ENCODE measurements at regions not wholly inside any gene's neighbourhood (a gene's known extent, or its start where the extent isn't known, plus 50 kb on each side); places are given as distances from the start of the nearest gene placed in this dataset.

DNA sequence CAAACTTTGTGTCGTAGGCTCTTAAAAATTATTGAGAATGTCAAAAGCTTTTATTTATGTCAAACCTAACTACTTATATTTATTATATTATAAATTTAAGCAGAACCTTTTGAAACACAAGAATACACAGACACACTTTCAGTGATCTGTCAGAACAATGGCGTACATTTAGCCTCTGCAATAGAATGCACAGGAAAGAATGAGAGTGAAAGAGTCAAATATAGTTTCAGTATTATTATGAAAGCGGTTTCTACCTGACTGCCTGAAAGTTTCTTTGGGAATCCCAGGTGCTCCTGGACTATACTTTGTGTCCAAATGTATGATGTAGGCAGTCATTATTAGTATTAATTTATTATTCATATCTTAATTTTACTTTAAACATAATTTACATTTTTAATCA, 872.0 kb upstream of the AGA start:
- peaks cover 0 to 22% (median 10%) of the 10 kb centered on the region in 6 donors for H3K9me3 Mint-ChIP-seq
- peaks cover 0 to 3% (median 2%) of the 10 kb centered on the region in 3 donors for H3K27me3 Mint-ChIP-seq (ENCODE audit: low read depth in 3 of 3)

DNA sequence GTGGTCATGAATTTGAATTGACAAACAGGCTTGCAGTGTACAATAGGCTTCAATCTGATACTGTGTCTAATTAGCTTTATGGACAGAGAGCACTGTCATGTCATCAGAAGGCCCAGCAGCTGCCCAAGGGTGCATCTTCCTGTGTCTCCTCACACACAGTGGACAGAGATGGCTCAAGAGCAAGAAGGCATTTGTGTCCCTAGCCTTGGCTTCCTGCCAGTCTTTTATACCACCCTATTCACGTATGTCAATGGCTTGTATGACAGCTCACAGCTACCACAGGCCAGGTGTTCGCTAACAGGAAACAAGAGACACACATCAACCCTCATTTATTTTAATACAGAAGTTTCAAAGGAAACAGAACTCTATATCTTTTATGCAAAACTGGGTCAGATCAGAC, 874.0 kb upstream of the AGA start:
- no peak for DNase-seq
- no peak overlapping the region for H3K27ac Mint-ChIP-seq
- no peak overlapping the region for H3K4me3 Mint-ChIP-seq
- H3K27me3 Mint-ChIP-seq (ENCODE audit: low read depth in 3 of 3) = peaks cover 0 to 1% (median 0%) of the 10 kb centered on the region in 3 donors
- peaks cover 0 to 5% (median 0%) of the 10 kb centered on the region in 3 donors for H3K36me3 Mint-ChIP-seq
- peaks cover 6 to 22% (median 16%) of the 10 kb centered on the region in 6 donors for H3K9me3 Mint-ChIP-seq
- H3K4me1 Mint-ChIP-seq = no peaks in the 10 kb centered on the region

More for the DNA sequence above, 872.0 kb upstream of the AGA start:
- H3K36me3 Mint-ChIP-seq = no peaks in the 10 kb centered on the region
- no peak for DNase-seq
- H3K4me1 Mint-ChIP-seq = no peaks in the 10 kb centered on the region
- H3K27ac Mint-ChIP-seq = no peak overlapping the region
- no peak overlapping the region for H3K4me3 Mint-ChIP-seq

DNA sequence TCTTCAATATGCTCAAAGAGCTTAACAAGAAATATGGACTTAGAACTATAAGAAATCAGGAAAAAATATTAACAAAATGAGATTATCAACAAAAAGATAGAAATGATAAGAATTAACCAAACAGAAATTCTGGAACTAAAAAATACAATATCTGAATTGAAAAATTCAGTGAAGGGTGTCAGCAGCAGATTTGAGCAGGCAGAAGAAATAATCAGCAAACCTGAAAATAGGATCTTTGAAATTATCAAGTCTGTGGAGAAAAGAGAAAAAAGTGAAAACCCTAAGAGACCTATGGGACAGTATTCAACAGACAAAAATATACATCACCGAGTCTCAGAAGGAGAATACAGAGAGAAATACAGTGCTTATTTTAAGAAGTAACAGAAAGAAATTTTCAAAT, 877.8 kb upstream of the AGA start:
- H3K9me3 Mint-ChIP-seq = peaks cover 9 to 43% (median 25%) of the 10 kb centered on the region in 6 donors
- peaks cover 0 to 3% (median 2%) of the 10 kb centered on the region in 3 donors for H3K27me3 Mint-ChIP-seq (ENCODE audit: low read depth in 3 of 3)
- no peak for DNase-seq
- no peaks in the 10 kb centered on the region for H3K4me1 Mint-ChIP-seq
- H3K27ac Mint-ChIP-seq = no peak overlapping the region
- peaks cover 0 to 5% (median 0%) of the 10 kb centered on the region in 3 donors for H3K36me3 Mint-ChIP-seq
- no peak overlapping the region for H3K4me3 Mint-ChIP-seq

DNA sequence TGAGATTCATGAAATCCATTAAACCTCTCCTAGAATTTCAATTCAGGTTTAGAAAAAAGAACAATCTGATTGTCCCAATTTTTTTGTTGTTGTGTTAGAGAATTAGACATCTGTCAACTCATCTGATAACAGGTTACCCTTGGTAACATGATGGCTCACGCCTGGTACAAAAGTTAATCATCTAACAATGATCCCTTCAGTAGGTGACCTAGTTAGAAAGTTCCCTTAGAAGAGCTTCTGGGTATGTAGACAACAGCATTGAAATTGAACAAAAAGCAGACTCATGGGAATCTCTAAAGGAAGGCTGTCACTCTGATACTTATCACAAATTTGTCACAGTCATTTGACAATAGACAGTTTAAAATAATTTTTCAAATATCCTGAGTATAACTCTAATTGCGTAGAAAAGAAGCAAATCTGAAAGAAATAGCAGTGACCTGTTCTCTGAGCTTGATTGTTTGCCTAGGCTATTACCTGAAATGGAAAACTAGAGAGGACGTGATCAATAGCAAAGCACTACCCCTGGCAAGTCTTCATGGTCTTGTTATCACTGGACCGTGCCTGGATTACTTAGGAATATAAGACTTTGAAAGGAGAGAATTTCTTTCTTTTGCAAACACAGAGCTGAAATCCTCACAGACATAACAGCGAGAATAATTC, 880.4 kb upstream of the AGA start:
- Mint-ChIP-seq H3K27ac (no peak overlapping the region), H3K27me3 (ENCODE audit: low read depth in 3 of 3) (peaks cover 0 to 3% (median 2%) of the 10 kb centered on the region in 3 donors), H3K9me3 (peaks cover 13 to 43% (median 26%) of the 10 kb centered on the region in 6 donors), H3K4me3 (no peak overlapping the region), H3K36me3 (peaks cover 0 to 5% (median 0%) of the 10 kb centered on the region in 3 donors), H3K4me1 (no peaks in the 10 kb centered on the region)
- no peak for DNase-seq

DNA sequence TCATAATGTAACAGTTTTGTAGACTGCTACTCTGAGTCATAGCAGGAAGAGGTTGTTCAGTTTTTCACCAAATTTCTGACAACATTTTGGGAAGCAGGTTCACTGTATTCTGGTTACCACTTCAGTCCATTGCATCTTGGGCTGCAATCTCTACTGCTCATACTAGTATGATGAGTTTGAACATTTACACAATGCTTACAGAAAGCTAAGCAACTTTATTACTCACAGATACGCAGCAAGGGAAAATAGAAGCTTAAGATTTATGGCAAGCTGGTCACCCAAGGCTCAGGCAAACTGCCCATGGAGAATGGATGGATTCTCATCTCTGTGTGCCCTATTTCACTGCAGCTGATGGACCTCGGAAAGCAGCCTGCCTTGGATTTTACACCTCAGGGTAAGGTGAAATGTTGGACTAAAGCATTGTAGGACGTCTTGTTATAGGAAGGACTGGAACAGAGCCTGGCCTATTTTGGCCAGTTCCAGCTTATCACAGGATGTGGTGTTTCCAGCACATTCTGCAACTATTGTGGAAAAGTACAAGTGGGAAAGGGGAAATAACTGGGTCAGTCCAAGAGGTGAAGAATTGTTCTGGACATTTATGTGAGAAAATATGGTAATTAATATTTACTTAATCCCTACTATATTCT, 887.1 kb upstream of the AGA start:
- Mint-ChIP-seq H3K9me3 (peaks cover 14 to 36% (median 16%) of the 10 kb centered on the region in 6 donors), H3K4me3 (no peak overlapping the region), H3K27ac (no peak overlapping the region), H3K27me3 (ENCODE audit: low read depth in 3 of 3) (no peaks in the 10 kb centered on the region), H3K4me1 (no peaks in the 10 kb centered on the region), H3K36me3 (no peaks in the 10 kb centered on the region)
- DNase-seq = no peak

DNA sequence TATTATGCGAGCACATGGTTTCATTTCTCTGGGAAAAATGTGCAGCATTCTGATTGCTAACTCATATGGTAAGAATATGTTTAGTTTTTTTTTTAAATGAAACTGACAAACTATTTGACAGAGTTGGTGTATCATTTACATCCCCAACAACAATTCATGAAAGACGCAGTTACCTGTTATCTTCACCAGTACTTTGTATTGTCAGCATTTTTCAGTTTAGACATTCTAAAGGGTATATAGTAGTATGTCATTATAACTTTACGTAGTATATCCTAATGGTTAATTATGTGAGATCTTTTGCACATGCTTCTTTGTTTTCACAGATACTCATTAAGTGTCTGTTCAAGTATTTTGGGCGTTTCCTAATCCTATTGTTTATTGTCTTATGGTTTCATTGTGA, 891.1 kb upstream of the AGA start:
- Mint-ChIP-seq H3K27me3 (ENCODE audit: low read depth in 3 of 3) (no peaks in the 10 kb centered on the region), H3K4me1 (no peaks in the 10 kb centered on the region), H3K9me3 (peaks cover 13 to 35% (median 18%) of the 10 kb centered on the region in 6 donors), H3K27ac (no peak overlapping the region), H3K4me3 (no peak overlapping the region), H3K36me3 (no peaks in the 10 kb centered on the region)
- DNase-seq = no peak

DNA sequence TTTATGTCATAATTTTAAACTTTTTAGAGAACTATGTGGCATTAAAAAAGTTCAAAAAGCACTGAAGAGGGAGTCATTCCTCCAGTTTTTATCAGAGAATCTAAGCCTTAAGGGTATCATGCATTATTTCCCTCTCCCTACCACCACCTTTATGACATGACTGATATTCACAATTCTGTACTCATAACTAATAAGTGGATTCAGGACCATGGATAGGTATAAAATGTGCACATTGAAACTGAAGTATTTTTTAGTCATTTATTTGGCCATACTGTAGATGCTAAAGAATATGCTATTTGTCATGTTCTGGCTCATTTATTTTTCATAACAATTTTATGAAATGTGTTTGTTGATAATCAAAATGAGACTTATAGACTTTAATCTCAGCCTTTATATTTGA, 897.5 kb upstream of the AGA start:
- no peak for DNase-seq
- peaks cover 6 to 48% (median 24%) of the 10 kb centered on the region in 6 donors for H3K9me3 Mint-ChIP-seq
- no peaks in the 10 kb centered on the region for H3K4me1 Mint-ChIP-seq
- H3K36me3 Mint-ChIP-seq = no peaks in the 10 kb centered on the region
- H3K4me3 Mint-ChIP-seq = no peak overlapping the region
- no peak overlapping the region for H3K27ac Mint-ChIP-seq
- no peaks in the 10 kb centered on the region for H3K27me3 Mint-ChIP-seq (ENCODE audit: low read depth in 3 of 3)

DNA sequence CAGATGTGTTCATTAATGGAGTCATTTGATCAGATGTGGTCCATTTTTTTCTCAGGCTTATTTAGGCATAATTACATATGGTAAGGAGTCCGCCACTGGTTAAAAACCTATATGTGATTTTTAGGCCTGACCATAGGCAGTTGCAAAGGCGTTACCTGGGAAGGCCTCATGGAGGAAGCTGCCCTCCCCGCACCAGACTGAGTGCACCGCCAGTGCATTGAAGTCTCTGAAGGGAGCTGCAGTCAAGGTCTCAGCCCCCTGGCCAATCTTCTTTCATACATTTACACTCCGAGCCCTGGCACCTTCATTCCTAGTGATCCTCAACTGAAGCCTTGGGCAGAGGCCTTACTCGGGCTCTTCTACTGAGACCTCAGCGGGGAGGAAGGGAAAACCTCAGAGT, 898.2 kb upstream of the AGA start:
- Mint-ChIP-seq H3K9me3 (peaks cover 6 to 55% (median 30%) of the 10 kb centered on the region in 6 donors), H3K27me3 (ENCODE audit: low read depth in 3 of 3) (no peaks in the 10 kb centered on the region), H3K36me3 (no peaks in the 10 kb centered on the region), H3K4me1 (no peaks in the 10 kb centered on the region), H3K4me3 (no peak overlapping the region), H3K27ac (no peak overlapping the region)
- no peak for DNase-seq

DNA sequence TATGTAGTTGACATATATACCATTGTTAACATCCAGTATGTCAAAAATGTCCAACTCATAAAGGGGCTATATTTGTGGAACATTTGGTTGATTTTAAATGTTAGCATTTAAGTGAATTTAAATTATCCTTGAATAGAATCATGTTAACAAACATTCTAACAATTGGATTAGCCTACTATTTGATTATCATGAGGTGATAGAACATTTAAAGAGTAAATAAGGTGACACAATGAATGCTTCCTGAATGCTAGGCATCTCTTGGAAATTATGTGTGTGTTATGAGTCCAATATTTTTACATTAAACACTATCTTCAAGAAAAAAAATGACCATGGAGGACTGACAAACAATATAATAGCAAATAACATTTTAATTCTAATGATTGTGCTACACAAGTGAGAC, 901.9 kb upstream of the AGA start:
- Mint-ChIP-seq H3K4me1 (no peaks in the 10 kb centered on the region), H3K36me3 (no peaks in the 10 kb centered on the region), H3K27ac (no peak overlapping the region), H3K27me3 (ENCODE audit: low read depth in 3 of 3) (no peaks in the 10 kb centered on the region), H3K9me3 (peaks cover 4 to 36% (median 18%) of the 10 kb centered on the region in 6 donors), H3K4me3 (no peak overlapping the region)
- no peak for DNase-seq

DNA sequence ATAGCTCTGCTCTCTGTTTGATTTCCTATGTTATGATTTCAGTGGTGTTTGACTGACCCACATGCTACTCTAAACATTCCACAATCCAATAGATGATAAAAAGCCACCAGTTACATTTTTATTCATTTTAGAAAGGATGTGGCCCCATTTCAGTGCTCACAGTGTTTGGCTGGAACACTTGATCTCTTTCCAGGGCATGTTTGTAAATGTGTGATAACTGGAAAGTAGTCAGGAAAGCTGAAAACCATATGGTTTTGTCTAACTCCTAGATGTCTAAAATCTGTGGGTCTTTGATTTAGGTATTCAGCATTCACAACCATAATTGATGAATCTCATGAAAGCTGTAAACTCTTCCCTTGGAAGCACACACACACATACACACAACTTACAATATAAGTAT, 904.9 kb upstream of the AGA start:
- Mint-ChIP-seq H3K27me3 (ENCODE audit: low read depth in 3 of 3) (no peaks in the 10 kb centered on the region), H3K4me1 (no peaks in the 10 kb centered on the region), H3K9me3 (peaks cover 6 to 38% (median 26%) of the 10 kb centered on the region in 6 donors), H3K4me3 (no peak overlapping the region), H3K36me3 (no peaks in the 10 kb centered on the region), H3K27ac (no peak overlapping the region)
- no peak for DNase-seq

DNA sequence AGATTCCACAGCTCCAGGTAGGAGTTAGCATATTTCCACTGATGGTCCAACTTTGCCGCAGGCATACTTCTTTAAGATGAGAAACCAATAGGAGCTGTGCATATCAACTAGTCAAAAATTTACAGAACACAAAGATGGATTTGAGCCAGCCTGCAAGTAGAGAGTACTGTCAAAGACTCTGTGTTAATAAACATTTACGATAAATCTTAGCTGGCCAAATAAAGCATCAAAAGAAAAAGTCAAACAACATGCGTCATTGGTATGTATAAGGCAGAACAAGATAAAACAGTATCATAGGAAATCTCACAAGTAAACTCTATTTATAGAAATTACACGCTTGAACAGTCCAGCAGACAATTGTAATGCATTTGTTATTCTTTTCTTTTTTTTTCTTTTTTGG, 907.4 kb upstream of the AGA start:
- H3K4me3 Mint-ChIP-seq = no peak overlapping the region
- no peaks in the 10 kb centered on the region for H3K36me3 Mint-ChIP-seq
- H3K9me3 Mint-ChIP-seq = peaks cover 10 to 50% (median 26%) of the 10 kb centered on the region in 6 donors
- no peaks in the 10 kb centered on the region for H3K4me1 Mint-ChIP-seq
- no peak for DNase-seq
- no peak overlapping the region for H3K27ac Mint-ChIP-seq
- peaks cover 0 to 1% (median 0%) of the 10 kb centered on the region in 3 donors for H3K27me3 Mint-ChIP-seq (ENCODE audit: low read depth in 3 of 3)

DNA sequence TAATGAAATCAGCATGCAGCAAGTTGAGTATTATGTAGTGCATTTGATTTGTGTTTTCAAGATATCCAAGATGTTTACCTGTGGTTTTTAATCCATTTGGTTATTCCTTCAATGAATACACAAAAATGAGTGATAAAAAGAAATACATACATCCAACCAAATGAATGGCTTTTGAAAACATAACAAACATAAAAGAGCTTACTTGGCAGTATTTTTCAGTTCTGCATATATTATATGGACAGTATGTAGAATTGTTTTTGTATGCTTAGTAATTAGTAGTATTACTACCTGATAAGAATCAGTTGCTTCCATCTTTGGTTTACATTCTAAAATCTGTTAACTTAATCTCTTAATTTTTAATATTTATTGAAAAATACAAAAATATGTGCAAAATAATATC, 908.9 kb upstream of the AGA start:
- Mint-ChIP-seq H3K27ac (no peak overlapping the region), H3K4me3 (no peak overlapping the region), H3K9me3 (peaks cover 12 to 47% (median 26%) of the 10 kb centered on the region in 6 donors), H3K27me3 (ENCODE audit: low read depth in 3 of 3) (peaks cover 0 to 1% (median 0%) of the 10 kb centered on the region in 3 donors), H3K36me3 (no peaks in the 10 kb centered on the region), H3K4me1 (no peaks in the 10 kb centered on the region)
- DNase-seq = no peak

DNA sequence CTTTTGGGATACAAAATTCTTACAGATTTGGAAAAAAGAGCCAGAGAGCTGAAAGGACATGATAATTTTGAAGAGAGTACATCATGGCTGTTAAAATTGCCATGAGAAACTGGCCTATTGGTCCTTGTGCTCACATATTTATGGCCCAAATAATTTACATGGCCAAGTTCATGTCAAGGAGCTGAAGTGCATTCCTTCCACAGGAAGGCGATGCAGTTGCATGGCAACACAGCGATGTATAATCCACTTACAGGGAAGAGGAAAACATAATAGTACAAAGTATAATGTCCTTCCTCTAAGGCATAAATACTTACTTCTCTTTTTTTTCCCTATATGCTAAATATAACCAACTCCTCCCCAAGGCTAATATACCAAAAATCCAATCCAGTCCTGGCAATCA, 914.5 kb upstream of the AGA start:
- Mint-ChIP-seq H3K27me3 (ENCODE audit: low read depth in 3 of 3) (peaks cover 0 to 1% (median 0%) of the 10 kb centered on the region in 3 donors), H3K27ac (no peak overlapping the region), H3K4me3 (no peak overlapping the region), H3K36me3 (no peaks in the 10 kb centered on the region), H3K9me3 (peaks cover 12 to 55% (median 25%) of the 10 kb centered on the region in 6 donors), H3K4me1 (no peaks in the 10 kb centered on the region)
- no peak for DNase-seq

DNA sequence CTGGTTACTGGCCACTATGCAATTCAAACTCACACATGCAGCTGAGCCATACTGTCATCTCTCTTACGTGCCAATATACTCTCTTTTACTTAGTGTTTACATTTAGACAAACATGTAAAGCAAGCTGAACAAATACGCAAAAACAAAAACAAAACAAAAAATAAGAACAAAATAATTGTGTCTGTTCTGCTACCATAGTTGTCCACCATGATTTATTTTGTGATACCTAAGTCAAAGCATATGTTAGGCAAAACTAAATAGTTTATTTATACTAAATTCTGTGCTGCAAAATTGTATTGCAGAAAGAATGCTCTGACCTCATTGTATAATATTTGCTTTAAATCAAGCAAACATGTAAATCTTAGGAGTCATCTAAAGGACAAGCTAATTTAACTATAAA, 943.2 kb upstream of the AGA start:
- H3K36me3 Mint-ChIP-seq = no peaks in the 10 kb centered on the region
- DNase-seq = no peak
- no peak overlapping the region for H3K27ac Mint-ChIP-seq
- H3K27me3 Mint-ChIP-seq (ENCODE audit: low read depth in 3 of 3) = no peaks in the 10 kb centered on the region
- no peak overlapping the region for H3K4me3 Mint-ChIP-seq
- H3K9me3 Mint-ChIP-seq = peaks cover 10 to 33% (median 21%) of the 10 kb centered on the region in 6 donors
- H3K4me1 Mint-ChIP-seq = no peaks in the 10 kb centered on the region

Measured in immature natural killer cell (primary cell).